Neural progenitor cell (in vitro differentiated cells): ENCODE measurements at regions not wholly inside any gene's neighbourhood (a gene's known extent, or its start where the extent isn't known, plus 50 kb on each side); places are given as distances from the start of the nearest gene placed in this dataset.

Experiments
- DNase-seq: peaks from one replicate; pipeline ENCODE4 v3.0.0-alpha.2; 2016; ENCODE audit warnings: low spot score
- H2AFZ ChIP-seq: fragments of 200-600 bp; sonication (generic); replicated peaks from 2 replicates; pipeline ENCODE4 v1.6.1; 2016; ENCODE audit warnings: antibody characterized with exemption
- H3F3A ChIP-seq: fragments of 200-600 bp; sonication (generic); 2 replicates; pipeline ENCODE4 v1.6.1; 2016; ENCODE audit warnings: antibody characterized with exemption, low read depth
- H3K27ac ChIP-seq: fragments of 200-600 bp; sonication (generic); 2 replicates; pipeline ENCODE4 v1.5.1; 2016; ENCODE audit warnings: mild to moderate bottlenecking
- H3K27me3 ChIP-seq: fragments of 200-600 bp; sonication (generic); 2 replicates; pipeline ENCODE4 v1.6.1; 2016; ENCODE audit warnings: mild to moderate bottlenecking, moderate library complexity
- H3K36me3 ChIP-seq: fragments of 200-600 bp; sonication (generic); 2 replicates; pipeline ENCODE4 v1.5.1; 2016
- H3K4me1 ChIP-seq: fragments of 200-600 bp; sonication (generic); 2 replicates; pipeline ENCODE4 v1.6.1; 2016; ENCODE audit warnings: mixed run types
- H3K4me2 ChIP-seq: fragments of 200-600 bp; sonication (generic); 2 replicates; pipeline ENCODE4 v1.6.1; 2016
- H3K4me3 ChIP-seq: fragments of 200-600 bp; sonication (generic); 2 replicates; pipeline ENCODE4 v1.5.1; 2016
- H3K79me2 ChIP-seq: fragments of 200-600 bp; sonication (generic); 2 replicates; pipeline ENCODE4 v1.6.1; 2016; ENCODE audit warnings: low read depth
- H3K9ac ChIP-seq: fragments of 200-600 bp; sonication (generic); 2 replicates; pipeline ENCODE4 v1.6.1; 2016
- H3K9me3 ChIP-seq: fragments of 200-600 bp; sonication (generic); 2 replicates; pipeline ENCODE4 v1.5.1; 2016; ENCODE audit warnings: low read depth
- H4K20me1 ChIP-seq: fragments of 200-600 bp; sonication (generic); 2 replicates; pipeline ENCODE4 v1.6.1; 2016; ENCODE audit warnings: low read depth
- H3K27ac Mint-ChIP-seq: 3 replicates; pipeline ENCODE4 v1.8.0; 2021; ENCODE audit warnings: mixed read lengths
- H3K27me3 Mint-ChIP-seq: 2 replicates; pipeline ENCODE4 v1.8.0; 2022; ENCODE audit warnings: low read depth, mild to moderate bottlenecking, inconsistent platforms, moderate library complexity, mixed read lengths; ENCODE audit not compliant: insufficient read depth
- H3K36me3 Mint-ChIP-seq: 3 replicates; pipeline ENCODE4 v1.8.0; 2021; ENCODE audit warnings: mixed read lengths
- H3K4me1 Mint-ChIP-seq: 3 replicates; pipeline ENCODE4 v1.8.0; 2021; ENCODE audit warnings: mixed read lengths
- H3K4me3 Mint-ChIP-seq: 3 replicates; pipeline ENCODE4 v1.8.0; 2021; ENCODE audit warnings: mild to moderate bottlenecking, moderate library complexity, mixed read lengths
- H3K9me3 Mint-ChIP-seq: 3 replicates; pipeline ENCODE4 v1.8.0; 2020; ENCODE audit warnings: mixed read lengths
- EZH2 ChIP-seq: fragments of 200-600 bp; sonication (generic); IDR thresholded peaks from 2 replicates; pipeline ENCODE4 v1.6.1; 2017; ENCODE audit warnings: antibody characterized with exemption, mild to moderate bottlenecking, moderate library complexity
- EZH2phosphoT487 ChIP-seq: fragments of 200-600 bp; sonication (generic); IDR thresholded peaks from 2 replicates; pipeline ENCODE4 v1.6.1; 2017; ENCODE audit warnings: antibody characterized with exemption
- TF ChIP-seq, protein P1 (sequence below): fragments of 200-600 bp; sonication (generic); IDR thresholded peaks from 2 replicates; pipeline ENCODE4 v1.5.1; 2017; ENCODE audit warnings: antibody characterized with exemption, mild to moderate bottlenecking

GRCh38 chr6:76742919-76743318 is 670.5 kb upstream of the IMPG1 start:
- no peaks in the 10 kb centered on the region for H3K79me2 ChIP-seq
- H3K9ac ChIP-seq, result no peak overlapping the region
- H4K20me1 ChIP-seq, result no peaks in the 10 kb centered on the region
- H2AFZ ChIP-seq, result no peak overlapping the region
- no peaks in the 10 kb centered on the region for H3K27me3 Mint-ChIP-seq
- H3K27ac ChIP-seq, result no peak overlapping the region
- TF ChIP-seq EZH2phosphoT487, result no peak
- TF ChIP-seq, protein P1, sequence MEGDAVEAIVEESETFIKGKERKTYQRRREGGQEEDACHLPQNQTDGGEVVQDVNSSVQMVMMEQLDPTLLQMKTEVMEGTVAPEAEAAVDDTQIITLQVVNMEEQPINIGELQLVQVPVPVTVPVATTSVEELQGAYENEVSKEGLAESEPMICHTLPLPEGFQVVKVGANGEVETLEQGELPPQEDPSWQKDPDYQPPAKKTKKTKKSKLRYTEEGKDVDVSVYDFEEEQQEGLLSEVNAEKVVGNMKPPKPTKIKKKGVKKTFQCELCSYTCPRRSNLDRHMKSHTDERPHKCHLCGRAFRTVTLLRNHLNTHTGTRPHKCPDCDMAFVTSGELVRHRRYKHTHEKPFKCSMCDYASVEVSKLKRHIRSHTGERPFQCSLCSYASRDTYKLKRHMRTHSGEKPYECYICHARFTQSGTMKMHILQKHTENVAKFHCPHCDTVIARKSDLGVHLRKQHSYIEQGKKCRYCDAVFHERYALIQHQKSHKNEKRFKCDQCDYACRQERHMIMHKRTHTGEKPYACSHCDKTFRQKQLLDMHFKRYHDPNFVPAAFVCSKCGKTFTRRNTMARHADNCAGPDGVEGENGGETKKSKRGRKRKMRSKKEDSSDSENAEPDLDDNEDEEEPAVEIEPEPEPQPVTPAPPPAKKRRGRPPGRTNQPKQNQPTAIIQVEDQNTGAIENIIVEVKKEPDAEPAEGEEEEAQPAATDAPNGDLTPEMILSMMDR, result no peak
- TF ChIP-seq EZH2, result no peak
- H3K4me1 Mint-ChIP-seq, result no peaks in the 10 kb centered on the region
- no peak overlapping the region for H3K4me3 ChIP-seq
- H3K4me3 Mint-ChIP-seq, result no peak overlapping the region
- no peaks in the 10 kb centered on the region for H3K36me3 Mint-ChIP-seq
- H3F3A ChIP-seq, result no peaks in the 10 kb centered on the region
- H3K9me3 ChIP-seq, result no peaks in the 10 kb centered on the region
- no peak for DNase-seq
- H3K27ac Mint-ChIP-seq, result no peak overlapping the region
- H3K9me3 Mint-ChIP-seq, result no peaks in the 10 kb centered on the region
- no peak overlapping the region for H3K4me2 ChIP-seq
- H3K36me3 ChIP-seq, result no peaks in the 10 kb centered on the region
- no peaks in the 10 kb centered on the region for H3K4me1 ChIP-seq
- H3K27me3 ChIP-seq, result no peaks in the 10 kb centered on the region

GRCh38 chr6:76719449-76719848 is 647.0 kb upstream of the IMPG1 start:
- Histone ChIP-seq H3F3A (no peaks in the 10 kb centered on the region), H4K20me1 (no peaks in the 10 kb centered on the region), H3K9ac (no peak overlapping the region), H3K4me1 (no peaks in the 10 kb centered on the region), H3K79me2 (no peaks in the 10 kb centered on the region), H3K4me2 (no peak overlapping the region), H3K9me3 (no peaks in the 10 kb centered on the region), H3K36me3 (no peaks in the 10 kb centered on the region), H3K27me3 (no peaks in the 10 kb centered on the region), H3K4me3 (no peak overlapping the region), H2AFZ (no peak overlapping the region), H3K27ac (no peak overlapping the region)
- no peaks in the 10 kb centered on the region for H3K9me3 Mint-ChIP-seq
- no peak overlapping the region for H3K4me3 Mint-ChIP-seq
- no peaks in the 10 kb centered on the region for H3K27me3 Mint-ChIP-seq
- TF ChIP-seq, protein P1, result no peak
- TF ChIP-seq EZH2phosphoT487, result no peak
- TF ChIP-seq EZH2, result no peak
- H3K27ac Mint-ChIP-seq, result no peak overlapping the region
- H3K36me3 Mint-ChIP-seq, result no peaks in the 10 kb centered on the region
- DNase-seq, result no peak
- no peaks in the 10 kb centered on the region for H3K4me1 Mint-ChIP-seq

DNA sequence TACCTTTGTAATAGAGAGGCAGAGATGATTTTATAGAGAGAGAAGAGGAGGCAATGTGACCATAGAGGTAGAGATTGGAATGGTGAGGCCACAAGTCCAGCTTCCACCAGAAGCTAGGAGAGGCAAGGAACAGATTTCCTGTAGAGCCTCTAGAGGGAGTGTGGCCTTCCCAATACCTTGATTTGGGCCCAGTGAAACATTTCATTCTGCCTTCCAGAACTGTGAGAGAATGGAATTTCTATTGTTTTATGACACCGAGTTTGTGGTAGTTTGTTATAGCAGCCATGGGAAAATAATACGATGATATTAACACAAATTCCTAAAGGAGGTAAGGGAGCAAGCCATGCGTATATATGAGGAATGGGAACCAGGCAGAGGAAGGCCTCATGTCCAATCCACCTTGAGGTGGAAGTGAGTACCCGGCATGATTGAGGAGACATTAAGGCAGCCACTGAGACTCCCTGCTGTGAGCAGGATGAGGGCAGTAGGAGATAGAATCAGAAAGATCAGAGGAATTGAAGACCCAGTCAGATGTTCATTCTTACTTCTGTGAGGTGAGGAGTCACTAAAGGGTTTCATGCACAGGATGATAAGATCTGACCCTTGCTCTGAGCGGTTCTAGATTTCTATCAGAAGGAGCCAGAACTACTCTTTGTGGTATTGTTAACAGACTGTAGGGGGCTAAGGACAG is 636.3 kb upstream of the IMPG1 start:
- H3K9ac ChIP-seq, result no peak overlapping the region
- no peak overlapping the region for H3K4me3 Mint-ChIP-seq
- H3K27me3 Mint-ChIP-seq, result peaks cover 2% of the 10 kb centered on the region
- H3F3A ChIP-seq, result no peaks in the 10 kb centered on the region
- H3K4me1 Mint-ChIP-seq, result peaks cover 4% of the 10 kb centered on the region
- no peak overlapping the region for H3K4me2 ChIP-seq
- no peak for DNase-seq
- no peak overlapping the region for H3K27ac ChIP-seq
- no peaks in the 10 kb centered on the region for H3K4me1 ChIP-seq
- no peaks in the 10 kb centered on the region for H3K27me3 ChIP-seq
- no peak overlapping the region for H2AFZ ChIP-seq
- H3K27ac Mint-ChIP-seq, result no peak overlapping the region
- no peaks in the 10 kb centered on the region for H3K9me3 Mint-ChIP-seq
- TF ChIP-seq, protein P1, result no peak
- TF ChIP-seq EZH2phosphoT487, result no peak
- TF ChIP-seq EZH2, result no peak
- H3K79me2 ChIP-seq, result no peaks in the 10 kb centered on the region
- H3K9me3 ChIP-seq, result no peaks in the 10 kb centered on the region
- no peaks in the 10 kb centered on the region for H3K36me3 Mint-ChIP-seq
- H3K4me3 ChIP-seq, result no peak overlapping the region
- no peaks in the 10 kb centered on the region for H3K36me3 ChIP-seq
- no peaks in the 10 kb centered on the region for H4K20me1 ChIP-seq
